Sigmoid colon (tissue), 4 donors: ENCODE measurements at regions not wholly inside any gene's neighbourhood (a gene's known extent, or its start where the extent isn't known, plus 50 kb on each side); places are given as distances from the start of the nearest gene placed in this dataset.

Experiments
- EP300 ChIP-seq, 4 donors: sonication (generic); formaldehyde crosslinking; IDR thresholded peaks; one replicate each; pipeline ENCODE4 v1.6.1; 2017; ENCODE audit warnings: antibody characterized with exemption in 4 of 4
- POLR2A ChIP-seq, 2 donors: fragments of 450-650 bp; IDR thresholded peaks; one replicate each; pipeline ENCODE4 v1.6.1; 2016; ENCODE audit warnings: antibody characterized with exemption in 2 of 2, mild to moderate bottlenecking in 2 of 2, moderate library complexity in 2 of 2
- POLR2AphosphoS5 ChIP-seq, 4 donors: sonication (generic); formaldehyde crosslinking; IDR thresholded peaks; one replicate each; pipeline ENCODE4 v1.6.1; 2017; ENCODE audit warnings: antibody characterized with exemption in 4 of 4
- TF ChIP-seq, protein P1 (sequence below), 4 experiments: fragments of 450-650 bp in 3 of 4; fragments of 200-600 bp in 1 of 4; IDR thresholded peaks; one replicate each; pipeline ENCODE4 v1.5.1; 2016 to 2019; ENCODE audit warnings: antibody characterized with exemption in 4 of 4, mild to moderate bottlenecking in 3 of 4, moderate library complexity in 2 of 4

DNA sequence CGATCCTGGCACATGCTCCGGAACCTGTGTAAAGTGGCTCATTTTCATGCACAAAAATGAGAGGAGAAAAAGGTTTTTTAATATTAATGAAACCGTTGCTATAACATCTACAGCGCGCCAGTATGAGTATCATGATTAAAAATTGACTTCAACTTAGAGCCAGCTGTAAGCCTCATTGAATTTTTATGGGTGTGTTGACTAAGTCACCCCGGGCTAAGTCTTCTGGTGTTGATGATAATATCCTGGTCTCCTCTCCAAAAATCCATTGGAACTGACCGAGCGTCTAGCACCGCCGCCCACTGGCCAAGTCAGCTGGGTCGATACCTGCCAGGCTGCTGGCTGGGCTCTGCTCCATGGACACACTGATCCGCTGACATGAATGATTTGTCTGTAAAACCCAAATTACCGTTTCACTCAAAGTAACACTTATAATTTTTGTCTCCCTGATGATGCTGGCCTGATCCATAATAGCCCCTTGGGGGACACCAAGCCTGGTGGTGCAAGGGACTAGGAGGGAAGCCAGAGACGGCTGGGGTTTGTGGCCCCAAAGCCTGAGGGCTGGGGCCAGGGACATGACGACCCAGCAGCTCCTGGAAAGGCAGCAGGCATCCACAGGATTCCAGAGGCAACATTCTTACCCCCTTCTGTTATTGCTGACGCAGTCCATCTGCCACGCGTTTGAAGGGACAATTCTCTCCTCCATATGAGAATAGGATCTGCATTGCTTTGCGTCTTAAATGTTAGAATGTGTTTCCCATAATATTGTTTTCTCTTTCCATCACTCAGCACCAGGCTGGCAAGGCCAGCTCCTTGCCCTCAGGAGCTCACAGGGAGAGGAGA, 131.0 kb upstream of the PPP2R2D start:
- TF ChIP-seq, protein P1, sequence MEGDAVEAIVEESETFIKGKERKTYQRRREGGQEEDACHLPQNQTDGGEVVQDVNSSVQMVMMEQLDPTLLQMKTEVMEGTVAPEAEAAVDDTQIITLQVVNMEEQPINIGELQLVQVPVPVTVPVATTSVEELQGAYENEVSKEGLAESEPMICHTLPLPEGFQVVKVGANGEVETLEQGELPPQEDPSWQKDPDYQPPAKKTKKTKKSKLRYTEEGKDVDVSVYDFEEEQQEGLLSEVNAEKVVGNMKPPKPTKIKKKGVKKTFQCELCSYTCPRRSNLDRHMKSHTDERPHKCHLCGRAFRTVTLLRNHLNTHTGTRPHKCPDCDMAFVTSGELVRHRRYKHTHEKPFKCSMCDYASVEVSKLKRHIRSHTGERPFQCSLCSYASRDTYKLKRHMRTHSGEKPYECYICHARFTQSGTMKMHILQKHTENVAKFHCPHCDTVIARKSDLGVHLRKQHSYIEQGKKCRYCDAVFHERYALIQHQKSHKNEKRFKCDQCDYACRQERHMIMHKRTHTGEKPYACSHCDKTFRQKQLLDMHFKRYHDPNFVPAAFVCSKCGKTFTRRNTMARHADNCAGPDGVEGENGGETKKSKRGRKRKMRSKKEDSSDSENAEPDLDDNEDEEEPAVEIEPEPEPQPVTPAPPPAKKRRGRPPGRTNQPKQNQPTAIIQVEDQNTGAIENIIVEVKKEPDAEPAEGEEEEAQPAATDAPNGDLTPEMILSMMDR (IDR thresholded peaks at IDR 0.05) = no peak
- TF ChIP-seq EP300 (IDR thresholded peaks at IDR 0.05) (no peak), POLR2A (IDR thresholded peaks at IDR 0.05) (no peak), POLR2AphosphoS5 (IDR thresholded peaks at IDR 0.05) (no peak)
